Heart right ventricle (tissue), 16 donors: ENCODE measurements at regions not wholly inside any gene's neighbourhood (a gene's known extent, or its start where the extent isn't known, plus 50 kb on each side); places are given as distances from the start of the nearest gene placed in this dataset.

Experiments used
- ATAC-seq, 8 donors: fragments of 200-7000 bp; cut with Tn5 transposase; one replicate each; pipeline ENCODE4 v1.9.1; 2020; ENCODE audit warnings: mild to moderate bottlenecking in 8 of 8, moderate library complexity in 8 of 8, moderate number of reproducible peaks in 1 of 8
- DNase-seq, 2 donors: peaks; one replicate each; pipeline ENCODE4 v3.0.0-alpha.2; 2020
- H3K27ac ChIP-seq, 10 donors: fragments of 200-600 bp; sonication (generic) in 2 of 10; one replicate each; pipeline versions ENCODE4 v1.5.0 to v1.8.0; 2020 to 2022; ENCODE audit warnings: mild to moderate bottlenecking in 3 of 10
- H3K27me3 ChIP-seq, 7 donors: fragments of 200-600 bp; one replicate each; pipeline ENCODE4 v1.8.0; 2021 to 2022; ENCODE audit warnings: mild to moderate bottlenecking in 2 of 7
- H3K36me3 ChIP-seq, 9 donors: fragments of 200-600 bp; sonication (generic) in 1 of 9; one replicate each; pipeline versions ENCODE4 v1.5.0 to v1.8.0; 2020 to 2022; ENCODE audit warnings: mild to moderate bottlenecking in 2 of 9
- H3K4me1 ChIP-seq, 9 donors: fragments of 200-600 bp; sonication (generic) in 1 of 9; one replicate each; pipeline versions ENCODE4 v1.5.0 to v1.8.0; 2020 to 2022; ENCODE audit warnings: mild to moderate bottlenecking in 4 of 9
- H3K4me3 ChIP-seq, 10 donors: fragments of 200-600 bp; sonication (generic) in 2 of 10; one replicate each; pipeline versions ENCODE4 v1.5.0 to v1.8.0; 2020 to 2022; ENCODE audit warnings: mild to moderate bottlenecking in 7 of 10, moderate library complexity in 2 of 10
- H3K9me3 ChIP-seq, 11 donors: fragments of 200-600 bp in 10 of 11; sonication (generic) in 2 of 11; one replicate each; pipeline versions ENCODE4 v1.5.0 to v1.8.0; 2013 to 2022; ENCODE audit warnings: mild to moderate bottlenecking in 2 of 11, control low read depth in 1 of 11, moderate library complexity in 1 of 11
- CTCF ChIP-seq, 9 donors: fragments of 200-600 bp; sonication (generic) in 2 of 9; IDR thresholded peaks; one replicate each; pipeline versions ENCODE4 v1.5.0 to v1.8.0; 2021 to 2022; ENCODE audit warnings: antibody characterized with exemption in 9 of 9, mild to moderate bottlenecking in 5 of 9, moderate library complexity in 1 of 9
- WGBS, 2 donors: extraction: QIAGEN DNeasy Blood & Tissue Kit; methylation state at CpG; one replicate each; pipeline ENCODE4 v1.1.7; 2013; ENCODE audit warnings: inconsistent platforms in 1 of 2; 5-methylcytosine and 5-hydroxymethylcytosine counted together
- intact Hi-C, 10 donors: fragments of 100-400 bp; cut with DNase I; formaldehyde crosslinking; loops; one replicate each; pipeline versions ENCODE4 v1.11.1 to v1.14.2; 2022
- donor health status: Arrhythmogenic right ventricular cardiomyopathy.
- donor health status: ischemic (EF 13 %, LVEDD 7.1; RV severe dilation, severe dysfunction).
- donor health status: healthy with polysubstance abuse.
- donor health status: DM: no; HTN: yes; CAD: no.
- donor health status: DM: no; HTN: no; CAD: no.
- donor health status: ischemic (EF 25% LVEDD 6.9; RV normal size, moderate dysfunction).
- donor health status: ischemic (EF 25% LVEDD 5.7; RV mildly dilated, moderate dysfunction).
- donor health status: healthy.
- donor health status: DM: yes; HTN: yes; CAD: no.
- donor health status: Ischemic cardiomyopathy.
- donor health status: ischemic (EF 35%, LVEDD 5.7; RV mildly dilated, moderate dysfunction).
- donor health status: nonischemic (EF 11% LVEDD 7.7; RV severe dilation, severe dysfunction).
- donor health status: DM: yes; HTN: yes; CAD: no.
- donor health status: PGD.
- donor health status: ischemic (EF 29% LVEDD 5.4; RV normal size, mild dysfunction).
- donor health status: nonischemic (EF 23%, LVEDD 6.1; RV moderate dilation, normal function).

GRCh38 chr5:124865066-124865465 lies 118.6 kb upstream of the ZNF608 start:
- WGBS, 2 donors = 97% methylated on average over 3 of the region's 3 CpGs
- intact Hi-C loops = no loop called here
- H3K4me1 ChIP-seq = peaks cover 0 to 23% (median 13%) of the 10 kb centered on the region in 9 donors
- H3K9me3 ChIP-seq = peaks cover 0 to 8% (median 0%) of the 10 kb centered on the region in 11 donors
- H3K4me3 ChIP-seq = no peak overlapping the region
- no peak for TF ChIP-seq CTCF (IDR thresholded peaks at IDR 0.05)
- H3K27ac ChIP-seq = no peak overlapping the region
- H3K36me3 ChIP-seq = no peaks in the 10 kb centered on the region
- ATAC-seq = no peak
- no peak for DNase-seq
- no peaks in the 10 kb centered on the region for H3K27me3 ChIP-seq

- no peak for ATAC-seq
- no peak overlapping the region for H3K27ac ChIP-seq
- WGBS, 2 donors = 66 to 70% methylated on average over 4 of the region's 4 CpGs
Measured at GRCh38 chr5:124865603-124866354, 119.3 kb upstream of the ZNF608 start.

GRCh38 chr5:124866355-124867136 lies 120.1 kb upstream of the ZNF608 start:
- Histone ChIP-seq H3K27me3 (no peaks in the 10 kb centered on the region), H3K9me3 (peaks cover 0 to 8% (median 0%) of the 10 kb centered on the region in 11 donors), H3K4me1 (peaks cover 0 to 30% (median 16%) of the 10 kb centered on the region in 9 donors), H3K27ac (no peak overlapping the region), H3K36me3 (no peaks in the 10 kb centered on the region), H3K4me3 (no peak overlapping the region)
- DNase-seq = no peak
- 62 to 69% methylated on average over 12 of the region's 12 CpGs for WGBS, 2 donors
- intact Hi-C loops = no loop called here
- TF ChIP-seq CTCF (IDR thresholded peaks at IDR 0.05) = no peak
- no peak for ATAC-seq

More at GRCh38 chr5:124865603-124866354, 119.3 kb upstream of the ZNF608 start:
- Histone ChIP-seq H3K36me3 (no peaks in the 10 kb centered on the region), H3K4me1 (peaks cover 0 to 29% (median 16%) of the 10 kb centered on the region in 9 donors), H3K9me3 (peaks cover 0 to 8% (median 0%) of the 10 kb centered on the region in 11 donors), H3K4me3 (no peak overlapping the region), H3K27me3 (no peaks in the 10 kb centered on the region)
- DNase-seq = no peak
- intact Hi-C loops = no loop called here
- no peak for TF ChIP-seq CTCF (IDR thresholded peaks at IDR 0.05)

- peaks cover 0 to 8% (median 0%) of the 10 kb centered on the region in 11 donors for H3K9me3 ChIP-seq
- WGBS, 2 donors = 81 to 84% methylated on average over 6 of the region's 6 CpGs
Measured at GRCh38 chr5:124867137-124867704, 120.8 kb upstream of the ZNF608 start.

More at GRCh38 chr5:124867137-124867704, 120.8 kb upstream of the ZNF608 start:
- ATAC-seq = no peak
- Histone ChIP-seq H3K36me3 (no peaks in the 10 kb centered on the region), H3K4me3 (no peak overlapping the region), H3K27ac (no peak overlapping the region), H3K27me3 (no peaks in the 10 kb centered on the region), H3K4me1 (peaks cover 0 to 31% (median 16%) of the 10 kb centered on the region in 9 donors)
- intact Hi-C loops = no loop called here
- DNase-seq = no peak
- no peak for TF ChIP-seq CTCF (IDR thresholded peaks at IDR 0.05)
